ENCODE measurements at regions not wholly inside any gene's neighbourhood (a gene's known extent, or its start where the extent isn't known, plus 50 kb on each side); places are given as distances from the start of the nearest gene placed in this dataset.

GRCh38 chr19:30076101-30076551 is 134.1 kb downstream of the URI1 start:
- no peak overlapping the region for H3K27ac ChIP-seq (ENCODE audit: low read depth, low read length)
- ChIA-PET CTCF (no interaction called here), POLR2A (no interaction called here), RAD21 (ENCODE audit: low non-redundant PET in 1 of 2, low total read pairs in 2 of 2, uncharacterized antibody in 2 of 2, unreplicated experiment in 2 of 2) (no interaction called here)
- intact Hi-C loops (cut with micrococcal nuclease), result no loop called here
- H3K27me3 ChIP-seq (ENCODE audit: insufficient read depth, low read length), result peaks cover 30% of the 10 kb centered on the region
- H3K36me3 ChIP-seq (ENCODE audit: control insufficient read depth in 1 of 2, insufficient read depth in 2 of 2, low read length in 2 of 2), result no peaks in the 10 kb centered on the region
- ATAC-seq (no peak), DNase-seq (ENCODE audit: low read depth, low spot score) (no peak)
- H3K4me3 ChIP-seq (replicated peaks in 1 of 2; ENCODE audit: low read depth in 1 of 2, low read length in 2 of 2), result no peak overlapping the region
- TF ChIP-seq MAX (IDR thresholded peaks at IDR 0.05) (no peak), CTCF (IDR thresholded peaks at IDR 0.05 in 2 of 3, conservative IDR thresholded peaks at IDR 0.05 in 1 of 3; ENCODE audit: borderline replicate concordance in 1 of 3, insufficient read depth in 1 of 3, low read depth in 2 of 3, low read length in 2 of 3) (no peak), EZH2phosphoT487 (IDR thresholded peaks at IDR 0.05; ENCODE audit: borderline replicate concordance) (no peak), POLR2AphosphoS5 (IDR thresholded peaks at IDR 0.05; ENCODE audit: low read depth, low read length) (no peak), CBX3 (IDR thresholded peaks at IDR 0.05; ENCODE audit: low read depth) (no peak), JUND (IDR thresholded peaks at IDR 0.05) (no peak), RAD21 (IDR thresholded peaks at IDR 0.05; ENCODE audit: low read depth) (no peak)
- no peaks in the 10 kb centered on the region for H3K9me3 ChIP-seq (ENCODE audit: control insufficient read depth in 1 of 2, insufficient read depth in 1 of 2, low read depth in 1 of 2, low read length in 2 of 2)
- H3K79me2 ChIP-seq (ENCODE audit: insufficient read depth, low read length), result no peaks in the 10 kb centered on the region
- H3K4me2 ChIP-seq (ENCODE audit: low read length), result no peak overlapping the region
- no peaks in the 10 kb centered on the region for H3K4me1 ChIP-seq (ENCODE audit: control insufficient read depth in 1 of 2, insufficient read depth in 2 of 2, low read length in 2 of 2)
- H3K9ac ChIP-seq (ENCODE audit: low read length), result no peak overlapping the region
- no peaks in the 10 kb centered on the region for H3K9me2 ChIP-seq (ENCODE audit: insufficient read depth)
- no peaks in the 10 kb centered on the region for H4K20me1 ChIP-seq (ENCODE audit: insufficient read depth)
- no peak overlapping the region for H2AFZ ChIP-seq (ENCODE audit: low read depth, low read length, poor library complexity, severe bottlenecking)
- no TSS peak for BruUV-seq (replicated peaks)
